ENCODE measurements at regions not wholly inside any gene's neighbourhood (a gene's known extent, or its start where the extent isn't known, plus 50 kb on each side); places are given as distances from the start of the nearest gene placed in this dataset.

GRCh38 chr14:34093883-34094282, 143.0 kb upstream of the EGLN3 start:
- H3K4me1 ChIP-seq (ENCODE audit: control insufficient read depth, insufficient read depth, low read depth, low read length): peaks cover 9% of the 10 kb centered on the region
- no peak overlapping the region for H4K8ac ChIP-seq (ENCODE audit: low read length)
- H3K4ac ChIP-seq (ENCODE audit: low read depth in 1 of 2, low read length in 2 of 2): no peak overlapping the region
- H3K14ac ChIP-seq (ENCODE audit: low read length in 2 of 2): no peak overlapping the region
- H2AK5ac ChIP-seq (ENCODE audit: low read length, severe bottlenecking): no peak overlapping the region
- no peak overlapping the region for H2AFZ ChIP-seq (ENCODE audit: low read depth, low read length)
- peaks cover 0 to 19% of the 10 kb centered on the region in 2 experiments for H3K27me3 ChIP-seq (ENCODE audit: control insufficient read depth in 1 of 2, insufficient read depth in 1 of 2, low read length in 2 of 2)
- H3K9me3 ChIP-seq (ENCODE audit: control insufficient read depth, low read length): no peaks in the 10 kb centered on the region
- DNase-seq: no peak
- no peaks in the 10 kb centered on the region for H3K36me3 ChIP-seq (ENCODE audit: control insufficient read depth in 1 of 2, insufficient read depth in 2 of 2, low read depth in 1 of 2, low read length in 2 of 2)
- no peak overlapping the region for H2BK120ac ChIP-seq (ENCODE audit: low read depth, low read length)
- WGBS: 85% methylated on average over 3 of the region's 3 CpGs
- no peak overlapping the region for H3K4me2 ChIP-seq (ENCODE audit: low read length, poor library complexity, severe bottlenecking)
- no peak overlapping the region for H3K9ac ChIP-seq (ENCODE audit: low read length)
- no peak overlapping the region for H3K23ac ChIP-seq (ENCODE audit: low read length in 2 of 2)
- no peak overlapping the region for H3K18ac ChIP-seq (ENCODE audit: low read depth in 1 of 2, low read length in 2 of 2)
- no peak overlapping the region for H2BK15ac ChIP-seq (ENCODE audit: low read depth, poor library complexity, severe bottlenecking)
- H3K4me3 ChIP-seq (ENCODE audit: insufficient read depth in 1 of 2, low read depth in 1 of 2, low read length in 2 of 2): no peak overlapping the region
- no peak overlapping the region for H2BK5ac ChIP-seq (ENCODE audit: low read depth, low read length, poor library complexity, severe bottlenecking)
- no peak overlapping the region for H4K91ac ChIP-seq (ENCODE audit: low read length)
- no peaks in the 10 kb centered on the region for H3K79me1 ChIP-seq (replicated peaks; ENCODE audit: low read length, poor library complexity, severe bottlenecking)
- H3K27ac ChIP-seq (ENCODE audit: low read length, poor library complexity, severe bottlenecking): no peak overlapping the region
- no peak overlapping the region for H2BK12ac ChIP-seq (ENCODE audit: low read length in 2 of 2)

GRCh38 chr14:34090451-34090850, 139.6 kb upstream of the EGLN3 start:
- Histone ChIP-seq H3K9me3 (ENCODE audit: control insufficient read depth, low read length) (peaks cover 7% of the 10 kb centered on the region), H2AK5ac (ENCODE audit: low read length, severe bottlenecking) (no peak overlapping the region), H3K4me2 (ENCODE audit: low read length, poor library complexity, severe bottlenecking) (no peak overlapping the region), H3K14ac (ENCODE audit: low read length in 2 of 2) (no peak overlapping the region), H2BK15ac (ENCODE audit: low read depth, poor library complexity, severe bottlenecking) (no peak overlapping the region), H2AFZ (ENCODE audit: low read depth, low read length) (no peak overlapping the region), H3K36me3 (ENCODE audit: control insufficient read depth in 1 of 2, insufficient read depth in 2 of 2, low read depth in 1 of 2, low read length in 2 of 2) (no peaks in the 10 kb centered on the region), H2BK120ac (ENCODE audit: low read depth, low read length) (no peak overlapping the region), H3K27me3 (ENCODE audit: control insufficient read depth in 1 of 2, insufficient read depth in 1 of 2, low read length in 2 of 2) (peaks cover 0 to 24% of the 10 kb centered on the region in 2 experiments), H4K91ac (ENCODE audit: low read length) (no peak overlapping the region), H3K79me1 (replicated peaks; ENCODE audit: low read length, poor library complexity, severe bottlenecking) (no peaks in the 10 kb centered on the region), H3K23ac (ENCODE audit: low read length in 2 of 2) (no peak overlapping the region), H3K4me1 (ENCODE audit: control insufficient read depth, insufficient read depth, low read depth, low read length) (no peaks in the 10 kb centered on the region), H3K4ac (ENCODE audit: low read depth in 1 of 2, low read length in 2 of 2) (no peak overlapping the region), H3K9ac (ENCODE audit: low read length) (no peak overlapping the region), H3K18ac (ENCODE audit: low read depth in 1 of 2, low read length in 2 of 2) (no peak overlapping the region), H2BK12ac (ENCODE audit: low read length in 2 of 2) (no peak overlapping the region), H3K27ac (ENCODE audit: low read length, poor library complexity, severe bottlenecking) (no peak overlapping the region), H3K4me3 (ENCODE audit: insufficient read depth in 1 of 2, low read depth in 1 of 2, low read length in 2 of 2) (no peak overlapping the region), H2BK5ac (ENCODE audit: low read depth, low read length, poor library complexity, severe bottlenecking) (no peak overlapping the region), H4K8ac (ENCODE audit: low read length) (no peak overlapping the region)
- no peak for DNase-seq

- H2AK5ac ChIP-seq (ENCODE audit: low read length, severe bottlenecking): no peak overlapping the region
- H3K18ac ChIP-seq (ENCODE audit: low read depth in 1 of 2, low read length in 2 of 2): no peak overlapping the region
- 100% methylated on average over 1 of the region's 2 CpGs for WGBS
- no peak overlapping the region for H3K4ac ChIP-seq (ENCODE audit: low read depth in 1 of 2, low read length in 2 of 2)
- H2BK5ac ChIP-seq (ENCODE audit: low read depth, low read length, poor library complexity, severe bottlenecking): no peak overlapping the region
- H4K91ac ChIP-seq (ENCODE audit: low read length): no peak overlapping the region
- H3K79me1 ChIP-seq (replicated peaks; ENCODE audit: low read length, poor library complexity, severe bottlenecking): no peaks in the 10 kb centered on the region
- H3K4me3 ChIP-seq (ENCODE audit: insufficient read depth in 1 of 2, low read depth in 1 of 2, low read length in 2 of 2): no peak overlapping the region
- no peak for DNase-seq
- no peak overlapping the region for H3K4me2 ChIP-seq (ENCODE audit: low read length, poor library complexity, severe bottlenecking)
- H3K27me3 ChIP-seq (ENCODE audit: control insufficient read depth in 1 of 2, insufficient read depth in 1 of 2, low read length in 2 of 2): peaks cover 0 to 20% of the 10 kb centered on the region in 2 experiments
- H3K9me3 ChIP-seq (ENCODE audit: control insufficient read depth, low read length): peaks cover 7% of the 10 kb centered on the region
- no peak overlapping the region for H3K9ac ChIP-seq (ENCODE audit: low read length)
- no peak overlapping the region for H3K23ac ChIP-seq (ENCODE audit: low read length in 2 of 2)
- H2BK12ac ChIP-seq (ENCODE audit: low read length in 2 of 2): no peak overlapping the region
- H3K27ac ChIP-seq (ENCODE audit: low read length, poor library complexity, severe bottlenecking): no peak overlapping the region
- no peak overlapping the region for H4K8ac ChIP-seq (ENCODE audit: low read length)
- no peak overlapping the region for H2BK15ac ChIP-seq (ENCODE audit: low read depth, poor library complexity, severe bottlenecking)
- H3K14ac ChIP-seq (ENCODE audit: low read length in 2 of 2): no peak overlapping the region
- no peak overlapping the region for H2BK120ac ChIP-seq (ENCODE audit: low read depth, low read length)
- H3K4me1 ChIP-seq (ENCODE audit: control insufficient read depth, insufficient read depth, low read depth, low read length): no peaks in the 10 kb centered on the region
- H3K36me3 ChIP-seq (ENCODE audit: control insufficient read depth in 1 of 2, insufficient read depth in 2 of 2, low read depth in 1 of 2, low read length in 2 of 2): no peaks in the 10 kb centered on the region
- no peak overlapping the region for H2AFZ ChIP-seq (ENCODE audit: low read depth, low read length)
Measured at GRCh38 chr14:34088914-34089313, 138.0 kb upstream of the EGLN3 start.

GRCh38 chr14:34087571-34087970, 136.7 kb upstream of the EGLN3 start:
- Histone ChIP-seq H3K23ac (ENCODE audit: low read length in 2 of 2) (no peak overlapping the region), H3K4me2 (ENCODE audit: low read length, poor library complexity, severe bottlenecking) (no peak overlapping the region), H3K36me3 (ENCODE audit: control insufficient read depth in 1 of 2, insufficient read depth in 2 of 2, low read depth in 1 of 2, low read length in 2 of 2) (no peaks in the 10 kb centered on the region), H2BK120ac (ENCODE audit: low read depth, low read length) (no peak overlapping the region), H4K91ac (ENCODE audit: low read length) (no peak overlapping the region), H2AK5ac (ENCODE audit: low read length, severe bottlenecking) (no peak overlapping the region), H3K14ac (ENCODE audit: low read length in 2 of 2) (no peak overlapping the region), H3K27ac (ENCODE audit: low read length, poor library complexity, severe bottlenecking) (no peak overlapping the region), H3K18ac (ENCODE audit: low read depth in 1 of 2, low read length in 2 of 2) (no peak overlapping the region), H3K4me1 (ENCODE audit: control insufficient read depth, insufficient read depth, low read depth, low read length) (no peaks in the 10 kb centered on the region), H3K9ac (ENCODE audit: low read length) (no peak overlapping the region), H2AFZ (ENCODE audit: low read depth, low read length) (no peak overlapping the region), H3K27me3 (ENCODE audit: control insufficient read depth in 1 of 2, insufficient read depth in 1 of 2, low read length in 2 of 2) (peaks cover 0 to 9% of the 10 kb centered on the region in 2 experiments), H3K4ac (ENCODE audit: low read depth in 1 of 2, low read length in 2 of 2) (no peak overlapping the region), H2BK5ac (ENCODE audit: low read depth, low read length, poor library complexity, severe bottlenecking) (no peak overlapping the region), H3K9me3 (ENCODE audit: control insufficient read depth, low read length) (peaks cover 7% of the 10 kb centered on the region), H4K8ac (ENCODE audit: low read length) (no peak overlapping the region), H3K4me3 (ENCODE audit: insufficient read depth in 1 of 2, low read depth in 1 of 2, low read length in 2 of 2) (no peak overlapping the region), H3K79me1 (replicated peaks; ENCODE audit: low read length, poor library complexity, severe bottlenecking) (no peaks in the 10 kb centered on the region), H2BK15ac (ENCODE audit: low read depth, poor library complexity, severe bottlenecking) (no peak overlapping the region), H2BK12ac (ENCODE audit: low read length in 2 of 2) (no peak overlapping the region)
- DNase-seq: no peak
- WGBS: 97% methylated on average over 3 of the region's 3 CpGs

Data from mesenchymal stem cell (in vitro differentiated cells and primary cell).